ENCODE measurements at regions not wholly inside any gene's neighbourhood (a gene's known extent, or its start where the extent isn't known, plus 50 kb on each side); places are given as distances from the start of the nearest gene placed in this dataset.

DNA sequence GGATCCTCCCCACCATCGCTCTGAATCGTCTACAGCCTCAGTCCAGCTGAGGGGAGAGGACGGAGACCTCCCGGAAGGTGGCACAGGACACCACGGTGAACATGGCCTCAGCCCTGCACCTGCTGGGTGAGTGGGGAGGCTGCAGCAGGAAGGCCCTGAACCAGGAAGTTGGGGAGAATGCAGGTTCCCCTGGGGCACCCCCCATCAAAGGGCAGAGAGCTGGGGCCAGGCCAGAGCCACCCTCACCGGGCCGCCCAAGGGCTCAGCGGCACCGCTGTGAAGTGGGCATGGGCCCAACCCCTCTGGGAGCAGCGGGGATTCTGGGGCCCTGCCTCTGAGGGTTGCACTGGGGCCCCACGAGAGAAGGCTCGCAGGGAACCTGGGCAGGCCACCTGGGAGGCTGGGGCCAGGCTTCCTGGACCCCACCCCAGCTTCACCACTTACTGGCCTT, 98.7 kb downstream of the MICALL2 start:
- no peak for DNase-seq

DNA sequence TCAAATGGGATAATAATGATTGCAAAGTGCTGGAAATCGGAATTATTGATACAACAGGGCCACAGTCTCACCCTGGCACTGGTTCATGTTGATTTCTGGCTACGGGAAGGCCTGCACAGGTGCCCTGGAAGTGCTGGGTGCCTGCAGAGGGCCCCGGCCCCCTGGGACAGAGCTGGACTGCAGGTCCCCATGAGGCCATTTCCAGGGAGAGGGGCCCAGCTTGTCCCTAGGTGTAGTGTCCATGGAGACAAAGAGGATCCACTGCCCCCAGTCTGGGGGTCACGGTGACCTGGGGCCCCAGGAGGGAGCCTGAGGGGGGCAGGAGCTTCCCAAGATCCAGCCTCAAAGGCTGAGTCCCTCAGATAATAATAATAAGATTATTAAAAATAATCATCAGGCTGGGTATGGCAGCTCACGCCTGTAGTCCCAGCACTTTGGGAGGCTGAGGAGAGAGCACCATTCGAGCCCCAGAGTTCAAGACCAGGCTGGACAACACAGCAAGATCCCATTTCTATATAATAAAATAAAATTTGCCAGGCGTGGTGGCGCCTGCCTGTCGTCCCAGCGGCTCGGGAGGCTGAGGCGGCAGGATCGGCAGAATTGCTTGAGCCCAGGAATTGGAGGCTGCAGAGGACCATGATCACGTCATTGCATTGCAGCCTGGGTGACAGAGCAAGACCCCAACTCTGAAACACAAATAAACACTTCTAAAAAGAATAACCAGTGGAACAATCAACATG, 98.1 kb downstream of the MICALL2 start:
- DNase-seq = no peak

DNA sequence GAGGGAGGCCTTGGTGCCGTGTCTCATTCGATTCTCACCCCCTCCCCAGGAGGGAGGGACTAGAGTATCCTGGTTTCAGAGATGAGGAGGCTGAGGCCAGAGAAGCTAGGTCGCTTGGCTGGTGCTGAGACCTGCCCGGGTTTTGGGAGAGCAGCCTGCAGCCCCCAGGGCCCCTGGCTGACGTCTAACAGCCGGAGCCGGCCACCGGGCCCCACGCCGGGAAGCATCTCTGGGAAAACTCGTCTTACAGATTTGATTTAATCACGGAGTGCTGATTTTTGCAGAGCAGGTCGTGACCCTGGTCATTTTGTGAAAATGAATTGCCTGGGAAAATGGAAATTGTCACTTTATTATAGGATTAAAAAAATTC, 97.5 kb downstream of the MICALL2 start:
- DNase-seq = no peak

DNA sequence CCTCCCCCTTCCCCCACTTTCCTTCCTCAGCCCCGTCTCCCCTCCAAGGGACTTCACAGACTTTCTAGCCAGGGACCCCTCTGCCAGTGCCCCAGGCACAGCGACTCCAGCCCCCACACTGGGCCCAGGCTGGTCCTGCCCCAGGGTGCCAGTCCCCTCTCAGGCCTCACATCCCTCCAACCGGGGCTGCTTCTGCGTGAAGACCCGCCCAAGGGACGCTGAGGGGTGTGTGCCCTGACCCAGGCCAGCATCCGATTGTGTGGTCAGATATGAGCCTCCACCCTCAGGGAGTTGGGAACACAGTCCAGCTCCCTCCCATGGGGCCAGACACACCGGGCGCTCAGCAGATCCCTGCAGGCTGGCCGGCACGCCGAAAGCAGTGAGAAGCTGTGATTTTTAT, 97.0 kb downstream of the MICALL2 start:
- no peak for DNase-seq

DNA sequence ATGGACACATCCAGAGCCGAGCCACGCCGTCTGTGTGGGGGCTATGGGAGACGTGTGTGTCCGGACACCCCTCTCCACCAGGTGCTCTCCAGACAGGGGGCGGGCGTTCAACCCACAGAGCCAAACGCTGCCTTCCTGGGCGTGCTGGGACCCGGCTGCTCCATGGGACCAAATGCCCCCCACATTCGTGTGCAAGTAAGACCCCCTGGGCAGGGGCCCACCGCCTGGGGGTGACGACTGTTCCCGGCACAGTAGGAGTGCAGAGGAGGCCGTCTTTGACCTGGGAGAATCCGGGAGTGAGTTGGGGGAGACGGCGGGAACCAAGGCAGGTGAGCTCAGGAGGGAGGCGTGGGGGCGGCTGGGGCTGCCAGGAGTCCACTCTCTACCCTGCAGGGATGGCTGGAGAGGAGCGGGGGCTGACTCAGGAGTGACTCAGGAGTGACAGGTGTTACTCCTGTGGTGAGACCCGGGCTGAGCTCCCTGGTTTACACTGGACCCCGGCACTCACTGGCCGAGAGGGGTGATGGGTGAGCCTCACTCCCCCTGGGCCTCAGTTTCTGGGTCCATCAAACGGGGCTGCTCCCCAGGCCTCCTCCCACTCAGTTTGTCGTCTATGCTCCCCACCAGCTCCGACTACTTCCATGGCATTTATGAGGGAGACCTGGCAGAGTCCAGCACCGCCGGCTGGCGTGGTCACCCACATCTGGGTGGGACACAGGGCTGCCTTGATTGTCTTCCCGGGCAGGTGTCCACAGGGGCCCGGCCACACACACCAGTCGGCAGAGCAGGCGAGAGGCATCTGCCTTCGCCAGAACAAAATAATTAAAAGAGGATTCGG, 95.0 kb downstream of the MICALL2 start:
- DNase-seq = no peak

DNA sequence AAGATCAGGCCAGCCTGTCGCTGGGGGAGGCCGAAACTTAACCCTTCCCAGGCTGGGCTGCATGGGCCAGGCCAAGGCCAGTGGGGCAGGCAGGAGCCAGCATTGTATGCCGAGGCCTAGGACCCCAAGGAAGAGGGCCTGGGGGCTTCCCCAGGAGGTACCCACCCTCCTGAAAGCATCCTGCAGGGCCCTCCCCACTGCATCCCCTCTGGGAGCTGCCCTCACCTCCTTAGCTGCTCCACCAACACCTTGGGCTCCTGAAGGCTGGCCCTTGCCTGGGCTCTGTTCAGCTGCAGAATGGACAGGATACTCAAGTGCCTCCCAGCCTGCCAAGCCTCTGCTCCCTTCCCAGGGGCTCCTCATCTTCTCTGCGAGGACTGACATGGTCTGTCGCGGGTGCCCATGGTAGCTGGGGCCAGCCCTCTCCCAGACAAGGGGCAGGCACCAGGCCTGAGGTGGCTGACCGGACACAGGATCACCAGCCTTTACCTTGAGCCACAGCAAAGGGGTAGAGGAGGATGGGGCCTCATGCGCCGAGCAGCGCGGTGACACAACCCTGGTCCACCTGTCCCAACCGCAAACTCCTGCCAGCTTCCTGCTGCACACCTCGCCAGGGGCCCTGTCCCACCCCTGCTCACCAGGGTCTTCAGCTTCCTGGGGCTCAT, 94.2 kb downstream of the MICALL2 start:
- DNase-seq = no peak

DNA sequence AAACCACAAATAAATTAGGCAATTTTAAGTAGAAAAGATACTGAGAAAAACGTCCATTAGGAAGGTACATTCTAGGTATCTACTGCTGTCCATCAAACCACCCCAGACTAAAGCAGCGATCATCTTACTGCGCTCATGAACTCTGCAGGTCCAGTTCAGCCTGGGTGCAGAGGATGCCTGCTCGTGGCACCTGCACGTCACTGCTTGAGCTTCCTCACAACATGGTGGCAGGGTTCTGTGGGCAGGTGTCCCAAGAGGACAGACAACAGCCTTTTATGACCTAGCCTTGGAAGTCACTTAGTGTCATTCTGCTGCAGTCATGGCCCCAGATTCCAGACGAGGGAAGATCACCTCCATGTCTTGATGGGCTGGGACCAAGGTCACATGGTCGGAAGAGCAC, 93.4 kb downstream of the MICALL2 start:
- no peak for DNase-seq

DNA sequence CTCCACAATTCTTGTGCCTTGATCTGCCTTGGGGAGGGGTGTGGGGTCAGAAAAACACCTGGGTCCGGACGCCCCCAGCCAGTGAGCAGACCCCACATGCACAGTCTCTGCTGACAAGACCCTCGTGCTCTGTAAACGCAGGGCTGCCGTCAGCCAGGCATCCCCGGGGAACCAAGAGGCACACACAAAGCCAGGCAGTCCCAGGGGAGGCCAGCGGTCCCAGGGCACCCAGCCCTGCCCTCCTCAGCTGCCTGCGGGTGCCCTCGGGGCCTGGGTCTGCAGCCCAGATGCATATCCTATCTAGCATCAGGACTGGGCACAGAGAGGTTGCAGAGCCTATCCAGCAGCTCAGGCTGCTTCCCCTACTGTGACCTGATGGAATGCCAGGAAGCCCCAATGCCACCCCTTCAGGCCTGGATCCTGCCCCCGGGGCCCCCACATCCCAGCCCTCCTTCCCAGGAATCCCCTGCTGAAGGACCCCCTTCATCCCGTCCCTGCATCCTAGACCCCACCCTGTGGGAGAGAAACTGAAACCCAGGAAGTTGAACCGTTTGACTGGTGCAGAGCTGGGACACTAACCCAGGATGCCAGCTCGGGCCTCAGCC, 92.4 kb downstream of the MICALL2 start:
- DNase-seq = no peak

DNA sequence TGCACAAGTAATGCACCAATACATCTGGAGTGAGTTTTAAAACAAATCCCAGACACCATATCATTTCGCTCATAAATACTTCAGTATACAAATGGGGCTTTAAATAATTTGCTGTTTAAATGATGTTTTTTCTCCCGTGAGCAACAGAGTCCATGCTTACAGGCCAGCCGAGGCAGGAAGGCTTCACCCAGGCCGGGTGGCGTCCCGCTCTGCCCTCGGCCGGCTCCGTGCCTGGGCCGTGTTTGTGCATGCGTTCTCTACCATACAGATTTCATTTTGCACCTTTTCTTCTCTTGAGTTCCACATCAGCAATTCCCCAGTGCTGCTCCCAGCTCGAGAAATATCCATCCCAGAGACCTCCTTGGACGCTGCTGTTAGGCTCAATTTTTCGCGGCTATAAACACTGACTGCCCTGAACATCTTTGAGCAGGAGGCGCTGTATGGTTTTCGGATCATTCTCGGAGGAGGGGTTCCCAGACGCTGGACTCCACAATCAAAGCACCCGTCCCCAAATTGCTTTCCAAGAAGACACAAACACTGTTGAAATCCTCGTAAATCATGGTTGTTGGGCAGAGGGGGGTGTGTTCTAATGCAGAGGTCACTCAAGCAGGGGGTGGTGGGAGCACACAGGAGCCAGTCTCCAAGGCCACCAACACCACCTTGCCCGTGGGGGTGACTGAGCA, 91.6 kb downstream of the MICALL2 start:
- no peak for DNase-seq

DNA sequence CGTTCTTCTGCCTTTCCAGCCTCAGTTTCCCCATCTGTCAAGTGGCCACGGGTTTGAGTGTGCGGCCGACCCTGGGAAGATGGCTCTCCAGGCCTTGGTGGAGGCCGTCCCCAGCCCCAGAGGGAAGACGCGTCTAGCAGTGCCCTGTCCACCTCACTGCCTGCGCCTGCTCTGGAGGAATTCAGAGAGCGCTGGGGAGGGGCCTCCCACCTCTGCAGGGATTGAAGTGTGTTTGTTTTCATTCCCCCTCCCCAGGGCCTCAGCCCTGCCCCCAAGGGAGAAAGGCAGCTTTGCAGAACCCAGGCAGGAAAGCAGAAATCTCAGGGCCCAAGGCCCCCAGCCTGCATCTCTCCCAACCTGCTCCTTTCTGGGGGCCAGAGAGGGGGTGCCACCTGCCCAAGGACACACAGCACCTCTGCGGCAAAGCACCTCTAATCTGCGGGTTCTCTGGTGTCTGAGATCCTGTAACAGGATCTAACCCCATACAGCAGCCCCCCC, 91.0 kb downstream of the MICALL2 start:
- DNase-seq = no peak

DNA sequence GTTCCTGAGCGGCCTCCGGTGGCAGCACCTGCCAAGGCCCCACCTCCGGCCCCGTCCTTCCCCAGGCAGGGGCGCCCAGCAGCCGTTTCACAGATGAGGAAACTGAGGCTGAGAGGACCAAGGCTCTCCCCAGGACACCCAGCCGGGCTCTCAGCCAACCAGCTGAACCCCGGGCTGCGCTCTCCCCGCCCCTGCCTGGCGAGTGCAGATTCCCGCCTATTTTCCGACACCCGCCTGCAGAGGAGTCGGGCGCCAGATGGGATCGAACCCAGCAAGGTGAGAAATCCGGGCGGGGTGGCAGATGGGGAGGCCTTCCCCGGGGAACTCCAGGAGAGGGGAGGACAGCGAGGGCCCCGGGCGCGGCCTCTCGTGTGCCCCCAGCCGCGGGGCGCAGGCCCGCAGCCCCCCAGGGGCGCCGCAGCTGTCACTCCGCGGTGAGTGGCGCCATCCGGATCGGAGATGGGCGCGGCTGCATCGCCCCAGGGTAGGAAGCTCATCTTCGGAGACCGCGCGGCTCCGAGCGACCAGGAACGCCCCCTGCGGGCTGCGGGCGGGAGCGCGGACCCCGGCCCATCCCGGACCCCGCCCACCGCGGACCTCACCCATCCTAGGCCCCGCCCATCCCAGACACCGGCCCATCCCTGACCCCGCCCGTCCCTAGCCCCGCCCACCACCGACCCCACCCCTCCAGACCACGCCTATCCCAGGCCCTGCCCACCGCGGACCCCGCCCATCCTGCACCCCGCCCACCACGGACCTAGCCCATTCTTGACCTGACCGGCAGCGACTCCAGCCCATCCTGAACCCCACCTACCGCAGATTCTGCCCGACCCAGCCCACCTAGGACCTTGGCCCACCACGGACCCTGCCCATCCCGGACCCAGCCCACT, 90.3 kb downstream of the MICALL2 start:
- DNase-seq = peak; percentile 87

DNA sequence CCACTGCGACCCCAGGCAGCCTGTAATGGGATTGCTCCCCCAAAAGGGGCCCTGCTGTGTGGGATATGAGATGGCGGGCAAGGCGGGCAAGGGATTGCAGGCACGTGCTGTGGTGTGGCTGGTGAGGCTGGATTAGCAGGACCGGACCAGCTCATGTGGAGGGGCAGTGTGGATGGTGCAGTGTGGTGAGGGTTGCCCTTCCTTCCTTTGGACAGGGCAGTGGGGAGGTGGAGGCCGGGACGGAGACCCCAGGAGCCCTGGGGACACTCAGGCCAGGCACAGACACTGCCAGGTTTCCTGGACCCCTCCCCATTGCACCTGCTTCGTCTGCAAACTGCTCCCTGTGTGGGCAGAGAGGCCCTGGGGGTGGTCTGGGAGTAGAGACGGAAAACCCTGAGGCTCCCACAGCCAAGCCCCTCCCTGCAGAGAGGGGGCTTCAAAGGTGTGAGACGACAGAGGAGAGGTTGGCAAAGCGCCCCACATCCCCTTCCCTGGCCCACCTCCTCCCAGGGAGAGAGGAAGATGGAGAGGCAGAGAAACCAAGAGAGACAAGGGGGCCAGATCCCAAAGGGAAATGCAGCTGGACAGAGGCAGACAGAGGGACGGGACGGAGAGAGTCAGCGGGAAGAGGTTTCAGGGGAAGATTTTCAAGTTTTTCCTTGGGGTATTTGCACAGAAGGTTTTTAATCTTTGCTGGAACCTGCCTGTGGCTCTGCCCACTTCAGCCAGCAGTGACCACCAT, 89.2 kb downstream of the MICALL2 start:
- DNase-seq = no peak

DNA sequence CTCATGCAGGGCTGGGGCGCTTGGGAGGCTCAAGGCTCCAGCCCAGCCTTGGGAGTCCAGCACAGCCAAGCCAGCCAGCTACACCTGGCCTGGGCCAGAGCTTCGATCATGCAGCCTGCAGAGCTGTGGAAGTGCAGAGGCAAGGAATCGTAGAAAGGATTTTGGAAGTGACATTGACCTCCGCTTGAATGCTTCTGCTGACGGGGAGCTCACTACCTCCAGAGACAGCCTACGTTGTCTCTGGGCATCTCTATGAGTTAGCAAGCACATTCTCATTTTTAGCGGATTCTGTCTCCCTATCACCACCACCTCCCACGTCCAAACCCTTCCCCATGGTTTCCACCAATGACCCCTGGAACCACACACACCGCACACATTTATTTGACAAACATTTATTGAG, 88.5 kb downstream of the MICALL2 start:
- no peak for DNase-seq

DNA sequence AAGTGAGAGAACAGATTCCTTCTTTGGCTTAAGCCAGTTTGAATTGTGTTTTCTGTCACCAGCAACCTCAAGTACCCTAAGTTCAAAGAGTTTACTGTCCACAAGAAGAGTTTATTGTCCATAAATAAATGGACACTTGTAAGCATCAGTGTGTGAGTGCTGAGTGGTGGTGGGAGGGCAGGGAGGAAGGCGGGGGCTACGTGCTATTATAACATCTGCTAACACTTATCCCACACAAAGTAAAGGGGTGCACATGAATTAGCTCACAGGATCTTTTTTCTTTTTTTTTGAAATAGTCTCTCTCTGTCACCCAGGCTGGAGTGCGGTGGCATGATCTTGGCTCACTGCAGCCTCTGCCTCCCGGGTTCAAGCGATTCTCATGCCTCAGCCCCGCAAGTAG, 87.2 kb downstream of the MICALL2 start:
- DNase-seq = no peak

DNA sequence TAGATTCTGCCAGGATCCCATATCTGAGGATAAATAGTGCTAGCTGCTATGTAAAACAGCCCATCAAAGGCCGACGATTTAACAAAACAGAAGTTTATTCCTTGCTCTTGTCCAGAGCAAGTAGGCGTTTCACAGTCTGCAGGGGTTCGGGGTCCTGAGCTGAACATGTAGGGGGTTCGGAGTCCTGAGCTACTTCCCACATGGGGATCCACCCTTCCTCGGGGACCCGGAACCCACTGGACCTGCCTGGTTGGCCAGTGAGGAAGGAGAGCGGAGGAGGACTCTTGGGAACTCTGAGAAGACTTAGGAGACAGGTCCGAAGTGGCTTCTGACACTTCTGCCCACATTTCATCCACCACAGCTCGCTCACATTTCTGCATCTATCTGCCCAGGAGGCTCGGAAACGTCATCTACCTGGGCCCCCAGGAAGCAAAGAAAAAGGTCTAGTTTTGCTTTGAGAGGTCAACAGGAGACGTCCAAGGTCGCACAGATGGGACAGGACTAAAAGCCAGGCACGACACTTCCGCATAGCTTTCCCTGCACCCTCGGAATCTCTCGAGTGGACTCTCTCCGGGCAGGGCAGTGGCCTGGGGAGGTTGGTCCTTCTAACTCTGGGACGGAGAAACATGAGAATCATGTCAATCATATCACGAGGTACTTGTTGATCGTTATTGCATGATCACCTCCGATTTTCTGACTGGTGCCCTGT, 86.4 kb downstream of the MICALL2 start:
- no peak for DNase-seq

DNA sequence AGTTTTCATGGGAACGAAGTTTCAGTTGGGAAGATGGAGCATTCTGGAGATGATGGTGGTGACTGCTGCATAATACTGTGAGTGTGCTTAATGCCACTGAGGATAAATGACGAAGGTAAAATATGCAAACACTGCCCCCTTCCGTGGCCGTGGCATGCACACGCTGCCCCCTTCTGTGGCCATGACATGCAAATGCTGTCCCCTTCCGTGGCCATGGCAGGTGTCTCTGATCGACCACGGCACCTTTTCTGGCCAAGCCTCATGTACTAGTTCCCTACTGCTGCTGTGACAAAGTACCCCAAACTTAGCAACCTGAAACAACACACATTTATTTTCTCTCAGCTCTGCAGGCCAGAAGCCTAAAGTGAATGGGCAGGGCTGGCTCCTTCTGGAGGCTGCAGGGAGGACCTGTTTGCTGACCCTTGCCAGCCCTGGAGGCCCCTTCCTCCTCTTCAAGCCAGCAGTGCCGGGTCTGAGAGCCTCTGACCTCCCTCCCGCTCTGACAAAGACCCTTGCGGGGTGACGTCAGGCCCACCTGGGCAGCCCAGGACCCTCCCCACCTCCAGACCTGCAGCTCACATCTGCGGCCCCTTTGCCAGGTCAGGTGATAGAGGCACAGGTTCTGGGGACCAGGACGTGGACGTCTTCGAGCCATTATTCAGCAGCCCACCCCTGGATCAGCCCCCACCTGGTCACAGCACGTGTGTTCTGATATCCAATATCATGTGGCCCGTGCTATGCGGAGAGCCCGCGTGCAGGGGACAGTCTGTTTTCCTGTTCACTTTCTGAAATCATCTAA, 82.0 kb downstream of the MICALL2 start:
- DNase-seq = no peak

DNA sequence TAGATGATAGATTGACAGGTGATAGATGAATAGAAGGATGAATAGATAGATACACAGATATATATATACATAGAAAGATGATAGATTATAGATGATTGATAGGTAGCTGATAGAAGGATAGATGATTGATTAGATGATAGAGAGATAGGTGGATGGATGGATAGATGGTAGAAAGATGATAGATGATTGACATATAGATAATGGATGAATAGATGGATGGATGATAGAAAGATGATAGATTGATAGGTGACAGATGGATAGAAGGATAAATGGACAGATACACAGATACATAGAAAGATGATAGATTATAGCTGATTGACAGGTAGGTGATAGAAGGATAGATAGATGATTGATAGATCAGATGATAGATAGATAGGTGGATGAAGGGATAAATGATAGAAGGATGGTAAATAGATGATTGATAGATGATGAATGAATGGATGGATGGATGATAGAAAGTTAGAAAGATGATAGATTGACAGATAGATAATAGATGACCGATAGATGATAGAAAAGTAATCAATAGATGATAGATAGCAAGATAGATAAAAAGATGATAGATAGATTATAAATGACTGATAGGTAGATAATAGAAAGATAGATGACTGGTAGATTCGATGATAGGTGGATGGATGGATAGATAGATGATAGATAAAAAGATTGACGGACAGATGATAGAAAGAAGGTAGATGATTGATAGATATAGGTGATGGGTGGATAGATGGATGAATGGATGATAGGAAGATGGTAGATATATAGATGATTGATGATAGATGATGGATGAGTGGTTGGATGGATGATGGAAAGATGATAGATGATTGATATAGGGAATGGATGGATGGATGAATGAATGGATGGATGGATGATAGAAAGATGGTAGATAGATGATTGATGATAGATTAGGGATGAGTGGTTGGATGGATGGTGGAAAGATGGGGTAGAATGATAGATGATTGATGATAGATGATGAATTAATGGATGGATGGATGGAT, 80.4 kb downstream of the MICALL2 start:
- no peak for DNase-seq

DNA sequence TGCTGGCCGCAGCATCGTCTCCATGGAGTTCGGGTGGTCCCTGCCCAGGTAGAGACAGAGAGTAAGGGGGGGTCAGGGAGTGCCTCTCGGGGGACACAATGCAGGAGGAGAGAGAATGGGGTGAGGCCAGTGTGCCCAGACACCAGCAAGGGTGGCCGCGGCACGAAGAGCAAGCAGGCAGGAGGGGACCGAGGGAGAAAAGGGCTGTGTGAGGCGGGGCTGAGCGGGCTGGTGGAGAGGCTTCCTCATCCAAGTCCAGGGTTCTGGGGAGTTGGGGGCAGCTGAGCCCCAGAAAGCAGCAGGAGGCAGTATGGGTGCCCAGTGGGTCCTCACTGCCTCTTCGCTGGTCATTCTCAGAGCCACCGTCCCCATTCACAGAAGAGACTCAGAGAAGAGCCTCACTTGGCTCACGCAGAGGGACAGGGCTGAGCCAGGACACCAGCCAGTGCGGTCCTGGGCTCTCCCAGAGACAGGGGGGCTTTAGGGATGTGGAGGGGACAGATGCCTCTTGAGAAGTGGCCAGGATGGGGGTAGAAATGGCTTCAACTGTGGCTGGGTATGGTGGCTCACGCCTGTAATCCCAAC, 78.9 kb downstream of the MICALL2 start:
- DNase-seq = no peak
